ENCODE measurements at regions not wholly inside any gene's neighbourhood (a gene's known extent, or its start where the extent isn't known, plus 50 kb on each side); places are given as distances from the start of the nearest gene placed in this dataset.

DNA sequence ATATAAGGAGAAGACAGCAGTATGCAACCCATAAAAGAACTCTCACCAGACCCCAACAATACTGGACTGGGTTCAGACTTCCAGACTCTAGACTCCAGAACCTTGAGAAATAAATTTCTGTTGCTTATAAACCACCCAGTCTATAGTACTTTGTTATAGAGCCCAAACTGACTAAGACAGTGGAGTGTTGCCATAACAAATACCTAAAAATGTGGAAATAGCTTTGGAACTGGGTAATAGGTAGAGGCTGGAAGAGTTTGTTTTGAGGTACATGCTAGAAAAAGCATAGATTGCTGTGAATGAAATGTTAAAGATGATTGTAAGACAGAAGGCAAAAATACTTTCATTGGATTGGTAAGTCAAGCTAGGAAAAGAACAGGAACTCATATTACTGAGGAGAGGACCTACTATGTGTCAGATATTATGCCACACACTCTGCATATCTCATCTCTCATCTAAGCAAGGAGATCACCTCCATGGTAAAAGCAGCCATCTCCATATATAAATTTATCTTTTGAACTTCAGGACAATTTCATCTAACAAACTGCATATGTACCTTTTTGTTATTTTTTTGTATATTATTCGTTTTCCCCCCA lies 67.4 kb upstream of the FNDC3B start:
- H3K9me3 Mint-ChIP-seq: no peaks in the 10 kb centered on the region; the same call in 2 of the 3 replicates
- Histone ChIP-seq H3K9me2 (ENCODE audit: insufficient read depth) (peaks cover 4% of the 10 kb centered on the region; the same call in 1 of the 2 replicates), H3K4me3 (no peak overlapping the region), H3K4me2 (no peak overlapping the region), H3F3A (replicated peaks; ENCODE audit: low read depth) (no peaks in the 10 kb centered on the region), H3K79me2 (replicated peaks; ENCODE audit: insufficient read depth) (no peaks in the 10 kb centered on the region), H3K27me3 (ENCODE audit: insufficient read depth) (no peaks in the 10 kb centered on the region), H3K27ac (ENCODE audit: low read depth) (no peak overlapping the region), H4K20me1 (replicated peaks; ENCODE audit: insufficient read depth) (no peaks in the 10 kb centered on the region), H3K36me3 (ENCODE audit: insufficient read depth) (no peaks in the 10 kb centered on the region), H2AFZ (no peak overlapping the region), H3K4me1 (ENCODE audit: insufficient read depth) (peaks cover 10% of the 10 kb centered on the region; the same call in 1 of the 2 replicates)
- H3K4me1 Mint-ChIP-seq: peaks cover 9% of the 10 kb centered on the region
- ATAC-seq: no peak
- no peak for TF ChIP-seq CREB1 (CRISPR knock-in tag; IDR thresholded peaks at IDR 0.05; ENCODE audit: low read depth)
- no peak for TF ChIP-seq EZH2phosphoT487 (IDR thresholded peaks at IDR 0.05; ENCODE audit: unreplicated experiment)
- TF ChIP-seq ZNF114 (CRISPR knock-in tag; IDR thresholded peaks at IDR 0.05): no peak
- TF ChIP-seq, protein P1, sequence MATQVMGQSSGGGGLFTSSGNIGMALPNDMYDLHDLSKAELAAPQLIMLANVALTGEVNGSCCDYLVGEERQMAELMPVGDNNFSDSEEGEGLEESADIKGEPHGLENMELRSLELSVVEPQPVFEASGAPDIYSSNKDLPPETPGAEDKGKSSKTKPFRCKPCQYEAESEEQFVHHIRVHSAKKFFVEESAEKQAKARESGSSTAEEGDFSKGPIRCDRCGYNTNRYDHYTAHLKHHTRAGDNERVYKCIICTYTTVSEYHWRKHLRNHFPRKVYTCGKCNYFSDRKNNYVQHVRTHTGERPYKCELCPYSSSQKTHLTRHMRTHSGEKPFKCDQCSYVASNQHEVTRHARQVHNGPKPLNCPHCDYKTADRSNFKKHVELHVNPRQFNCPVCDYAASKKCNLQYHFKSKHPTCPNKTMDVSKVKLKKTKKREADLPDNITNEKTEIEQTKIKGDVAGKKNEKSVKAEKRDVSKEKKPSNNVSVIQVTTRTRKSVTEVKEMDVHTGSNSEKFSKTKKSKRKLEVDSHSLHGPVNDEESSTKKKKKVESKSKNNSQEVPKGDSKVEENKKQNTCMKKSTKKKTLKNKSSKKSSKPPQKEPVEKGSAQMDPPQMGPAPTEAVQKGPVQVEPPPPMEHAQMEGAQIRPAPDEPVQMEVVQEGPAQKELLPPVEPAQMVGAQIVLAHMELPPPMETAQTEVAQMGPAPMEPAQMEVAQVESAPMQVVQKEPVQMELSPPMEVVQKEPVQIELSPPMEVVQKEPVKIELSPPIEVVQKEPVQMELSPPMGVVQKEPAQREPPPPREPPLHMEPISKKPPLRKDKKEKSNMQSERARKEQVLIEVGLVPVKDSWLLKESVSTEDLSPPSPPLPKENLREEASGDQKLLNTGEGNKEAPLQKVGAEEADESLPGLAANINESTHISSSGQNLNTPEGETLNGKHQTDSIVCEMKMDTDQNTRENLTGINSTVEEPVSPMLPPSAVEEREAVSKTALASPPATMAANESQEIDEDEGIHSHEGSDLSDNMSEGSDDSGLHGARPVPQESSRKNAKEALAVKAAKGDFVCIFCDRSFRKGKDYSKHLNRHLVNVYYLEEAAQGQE (IDR thresholded peaks at IDR 0.05; ENCODE audit: unreplicated experiment): no peak
- TF ChIP-seq EZH2 (IDR thresholded peaks at IDR 0.05; ENCODE audit: low read depth, unreplicated experiment): no peak
- TF ChIP-seq, protein P2, sequence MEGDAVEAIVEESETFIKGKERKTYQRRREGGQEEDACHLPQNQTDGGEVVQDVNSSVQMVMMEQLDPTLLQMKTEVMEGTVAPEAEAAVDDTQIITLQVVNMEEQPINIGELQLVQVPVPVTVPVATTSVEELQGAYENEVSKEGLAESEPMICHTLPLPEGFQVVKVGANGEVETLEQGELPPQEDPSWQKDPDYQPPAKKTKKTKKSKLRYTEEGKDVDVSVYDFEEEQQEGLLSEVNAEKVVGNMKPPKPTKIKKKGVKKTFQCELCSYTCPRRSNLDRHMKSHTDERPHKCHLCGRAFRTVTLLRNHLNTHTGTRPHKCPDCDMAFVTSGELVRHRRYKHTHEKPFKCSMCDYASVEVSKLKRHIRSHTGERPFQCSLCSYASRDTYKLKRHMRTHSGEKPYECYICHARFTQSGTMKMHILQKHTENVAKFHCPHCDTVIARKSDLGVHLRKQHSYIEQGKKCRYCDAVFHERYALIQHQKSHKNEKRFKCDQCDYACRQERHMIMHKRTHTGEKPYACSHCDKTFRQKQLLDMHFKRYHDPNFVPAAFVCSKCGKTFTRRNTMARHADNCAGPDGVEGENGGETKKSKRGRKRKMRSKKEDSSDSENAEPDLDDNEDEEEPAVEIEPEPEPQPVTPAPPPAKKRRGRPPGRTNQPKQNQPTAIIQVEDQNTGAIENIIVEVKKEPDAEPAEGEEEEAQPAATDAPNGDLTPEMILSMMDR (conservative IDR thresholded peaks at IDR 0.05; ENCODE audit: low read depth in 2 of 2): no peak
- no peak for TF ChIP-seq POLR2AphosphoS5 (IDR thresholded peaks at IDR 0.05; ENCODE audit: low read depth)
- TF ChIP-seq ZNF331 (CRISPR knock-in tag; IDR thresholded peaks at IDR 0.05; ENCODE audit: low read depth): no peak
- no peak for TF ChIP-seq STAT1 (IDR thresholded peaks at IDR 0.05; ENCODE audit: unreplicated experiment)
- TF ChIP-seq NANOG (IDR thresholded peaks at IDR 0.05; ENCODE audit: borderline replicate concordance): no peak
- TF ChIP-seq, protein P3, sequence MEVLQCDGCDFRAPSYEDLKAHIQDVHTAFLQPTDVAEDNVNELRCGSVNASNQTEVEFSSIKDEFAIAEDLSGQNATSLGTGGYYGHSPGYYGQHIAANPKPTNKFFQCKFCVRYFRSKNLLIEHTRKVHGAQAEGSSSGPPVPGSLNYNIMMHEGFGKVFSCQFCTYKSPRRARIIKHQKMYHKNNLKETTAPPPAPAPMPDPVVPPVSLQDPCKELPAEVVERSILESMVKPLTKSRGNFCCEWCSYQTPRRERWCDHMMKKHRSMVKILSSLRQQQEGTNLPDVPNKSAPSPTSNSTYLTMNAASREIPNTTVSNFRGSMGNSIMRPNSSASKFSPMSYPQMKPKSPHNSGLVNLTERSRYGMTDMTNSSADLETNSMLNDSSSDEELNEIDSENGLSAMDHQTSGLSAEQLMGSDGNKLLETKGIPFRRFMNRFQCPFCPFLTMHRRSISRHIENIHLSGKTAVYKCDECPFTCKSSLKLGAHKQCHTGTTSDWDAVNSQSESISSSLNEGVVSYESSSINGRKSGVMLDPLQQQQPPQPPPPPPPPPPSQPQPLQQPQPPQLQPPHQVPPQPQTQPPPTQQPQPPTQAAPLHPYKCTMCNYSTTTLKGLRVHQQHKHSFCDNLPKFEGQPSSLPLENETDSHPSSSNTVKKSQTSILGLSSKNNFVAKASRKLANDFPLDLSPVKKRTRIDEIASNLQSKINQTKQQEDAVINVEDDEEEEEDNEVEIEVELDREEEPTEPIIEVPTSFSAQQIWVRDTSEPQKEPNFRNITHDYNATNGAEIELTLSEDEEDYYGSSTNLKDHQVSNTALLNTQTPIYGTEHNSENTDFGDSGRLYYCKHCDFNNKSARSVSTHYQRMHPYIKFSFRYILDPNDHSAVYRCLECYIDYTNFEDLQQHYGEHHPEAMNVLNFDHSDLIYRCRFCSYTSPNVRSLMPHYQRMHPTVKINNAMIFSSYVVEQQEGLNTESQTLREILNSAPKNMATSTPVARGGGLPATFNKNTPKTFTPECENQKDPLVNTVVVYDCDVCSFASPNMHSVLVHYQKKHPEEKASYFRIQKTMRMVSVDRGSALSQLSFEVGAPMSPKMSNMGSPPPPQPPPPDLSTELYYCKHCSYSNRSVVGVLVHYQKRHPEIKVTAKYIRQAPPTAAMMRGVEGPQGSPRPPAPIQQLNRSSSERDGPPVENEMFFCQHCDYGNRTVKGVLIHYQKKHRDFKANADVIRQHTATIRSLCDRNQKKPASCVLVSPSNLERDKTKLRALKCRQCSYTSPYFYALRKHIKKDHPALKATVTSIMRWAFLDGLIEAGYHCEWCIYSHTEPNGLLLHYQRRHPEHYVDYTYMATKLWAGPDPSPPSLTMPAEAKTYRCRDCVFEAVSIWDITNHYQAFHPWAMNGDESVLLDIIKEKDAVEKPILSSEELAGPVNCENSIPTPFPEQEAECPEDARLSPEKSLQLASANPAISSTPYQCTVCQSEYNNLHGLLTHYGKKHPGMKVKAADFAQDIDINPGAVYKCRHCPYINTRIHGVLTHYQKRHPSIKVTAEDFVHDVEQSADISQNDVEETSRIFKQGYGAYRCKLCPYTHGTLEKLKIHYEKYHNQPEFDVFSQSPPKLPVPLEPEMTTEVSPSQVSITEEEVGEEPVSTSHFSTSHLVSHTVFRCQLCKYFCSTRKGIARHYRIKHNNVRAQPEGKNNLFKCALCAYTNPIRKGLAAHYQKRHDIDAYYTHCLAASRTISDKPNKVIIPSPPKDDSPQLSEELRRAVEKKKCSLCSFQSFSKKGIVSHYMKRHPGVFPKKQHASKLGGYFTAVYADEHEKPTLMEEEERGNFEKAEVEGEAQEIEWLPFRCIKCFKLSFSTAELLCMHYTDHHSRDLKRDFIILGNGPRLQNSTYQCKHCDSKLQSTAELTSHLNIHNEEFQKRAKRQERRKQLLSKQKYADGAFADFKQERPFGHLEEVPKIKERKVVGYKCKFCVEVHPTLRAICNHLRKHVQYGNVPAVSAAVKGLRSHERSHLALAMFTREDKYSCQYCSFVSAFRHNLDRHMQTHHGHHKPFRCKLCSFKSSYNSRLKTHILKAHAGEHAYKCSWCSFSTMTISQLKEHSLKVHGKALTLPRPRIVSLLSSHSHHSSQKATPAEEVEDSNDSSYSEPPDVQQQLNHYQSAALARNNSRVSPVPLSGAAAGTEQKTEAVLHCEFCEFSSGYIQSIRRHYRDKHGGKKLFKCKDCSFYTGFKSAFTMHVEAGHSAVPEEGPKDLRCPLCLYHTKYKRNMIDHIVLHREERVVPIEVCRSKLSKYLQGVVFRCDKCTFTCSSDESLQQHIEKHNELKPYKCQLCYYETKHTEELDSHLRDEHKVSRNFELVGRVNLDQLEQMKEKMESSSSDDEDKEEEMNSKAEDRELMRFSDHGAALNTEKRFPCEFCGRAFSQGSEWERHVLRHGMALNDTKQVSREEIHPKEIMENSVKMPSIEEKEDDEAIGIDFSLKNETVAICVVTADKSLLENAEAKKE (CRISPR knock-in tag; IDR thresholded peaks at IDR 0.05): no peak
- no peak for TF ChIP-seq JUNB (IDR thresholded peaks at IDR 0.05; ENCODE audit: unreplicated experiment)
- TF ChIP-seq, protein P4, sequence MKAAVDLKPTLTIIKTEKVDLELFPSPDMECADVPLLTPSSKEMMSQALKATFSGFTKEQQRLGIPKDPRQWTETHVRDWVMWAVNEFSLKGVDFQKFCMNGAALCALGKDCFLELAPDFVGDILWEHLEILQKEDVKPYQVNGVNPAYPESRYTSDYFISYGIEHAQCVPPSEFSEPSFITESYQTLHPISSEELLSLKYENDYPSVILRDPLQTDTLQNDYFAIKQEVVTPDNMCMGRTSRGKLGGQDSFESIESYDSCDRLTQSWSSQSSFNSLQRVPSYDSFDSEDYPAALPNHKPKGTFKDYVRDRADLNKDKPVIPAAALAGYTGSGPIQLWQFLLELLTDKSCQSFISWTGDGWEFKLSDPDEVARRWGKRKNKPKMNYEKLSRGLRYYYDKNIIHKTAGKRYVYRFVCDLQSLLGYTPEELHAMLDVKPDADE (IDR thresholded peaks at IDR 0.05): no peak
- no peak overlapping the region for H3K4me3 Mint-ChIP-seq
- peaks cover 2% of the 10 kb centered on the region for H3K27me3 Mint-ChIP-seq (ENCODE audit: insufficient read depth, low read depth, poor library complexity)
- H3K36me3 Mint-ChIP-seq (ENCODE audit: low read depth): no peaks in the 10 kb centered on the region
- DNase-seq (ENCODE audit: low spot score): no peak
- no peak overlapping the region for H3K27ac Mint-ChIP-seq

All from GM23338 (cell line).